ENCODE measurements at regions not wholly inside any gene's neighbourhood (a gene's known extent, or its start where the extent isn't known, plus 50 kb on each side); places are given as distances from the start of the nearest gene placed in this dataset.
A peak's percentile ranks its signal among the peaks of the same experiment; 100 is the strongest.

- Histone ChIP-seq H3K4me3 (ENCODE audit: low read depth, low read length) (no peak overlapping the region), H3K9me3 (ENCODE audit: control insufficient read depth, low read length) (no peaks in the 10 kb centered on the region), H3K79me2 (no peaks in the 10 kb centered on the region), H3K27ac (no peak overlapping the region), H2AFZ (no peak overlapping the region), H3K36me3 (ENCODE audit: control insufficient read depth, insufficient read depth, low read length) (no peaks in the 10 kb centered on the region), H3K4me1 (no peaks in the 10 kb centered on the region), H3K9ac (no peak overlapping the region), H3K27me3 (ENCODE audit: control insufficient read depth, insufficient read depth, low read length) (no peaks in the 10 kb centered on the region), H3K4me2 (ENCODE audit: low read length) (no peak overlapping the region)
- TF ChIP-seq CTCF (IDR thresholded peaks at IDR 0.05): no peak
Observed at GRCh38 chr3:188071636-188072035, 82.3 kb upstream of the LPP start.

GRCh38 chr3:188076176-188076575 lies 77.8 kb upstream of the LPP start:
- no peaks in the 10 kb centered on the region for H3K9me3 ChIP-seq (ENCODE audit: control insufficient read depth, low read length)
- H3K4me1 ChIP-seq: no peaks in the 10 kb centered on the region
- no peaks in the 10 kb centered on the region for H3K36me3 ChIP-seq (ENCODE audit: control insufficient read depth, insufficient read depth, low read length)
- no peaks in the 10 kb centered on the region for H3K79me2 ChIP-seq
- no peak overlapping the region for H3K9ac ChIP-seq
- no peak overlapping the region for H2AFZ ChIP-seq
- TF ChIP-seq CTCF (IDR thresholded peaks at IDR 0.05): no peak
- H3K27me3 ChIP-seq (ENCODE audit: control insufficient read depth, insufficient read depth, low read length): no peaks in the 10 kb centered on the region
- H3K4me2 ChIP-seq (ENCODE audit: low read length): no peak overlapping the region
- no peak overlapping the region for H3K4me3 ChIP-seq (ENCODE audit: low read depth, low read length)
- peak overlapping the region; percentile 20 for H3K27ac ChIP-seq

- Histone ChIP-seq H3K9me3 (ENCODE audit: control insufficient read depth, low read length) (no peaks in the 10 kb centered on the region), H3K4me3 (ENCODE audit: low read depth, low read length) (no peak overlapping the region), H3K36me3 (ENCODE audit: control insufficient read depth, insufficient read depth, low read length) (no peaks in the 10 kb centered on the region), H3K9ac (no peak overlapping the region), H3K4me2 (ENCODE audit: low read length) (no peak overlapping the region), H3K4me1 (no peaks in the 10 kb centered on the region), H2AFZ (no peak overlapping the region), H3K27me3 (ENCODE audit: control insufficient read depth, insufficient read depth, low read length) (no peaks in the 10 kb centered on the region), H3K79me2 (no peaks in the 10 kb centered on the region), H3K27ac (peak overlapping the region; percentile 55)
- no peak for TF ChIP-seq CTCF (IDR thresholded peaks at IDR 0.05)
Observed at GRCh38 chr3:188077160-188077799, 76.7 kb upstream of the LPP start.

GRCh38 chr3:188080091-188080490 lies 73.9 kb upstream of the LPP start:
- no peak for TF ChIP-seq CTCF (IDR thresholded peaks at IDR 0.05)
- Histone ChIP-seq H3K27ac (no peak overlapping the region), H3K9me3 (ENCODE audit: control insufficient read depth, low read length) (no peaks in the 10 kb centered on the region), H3K4me1 (no peaks in the 10 kb centered on the region), H3K79me2 (no peaks in the 10 kb centered on the region), H3K27me3 (ENCODE audit: control insufficient read depth, insufficient read depth, low read length) (no peaks in the 10 kb centered on the region), H3K36me3 (ENCODE audit: control insufficient read depth, insufficient read depth, low read length) (no peaks in the 10 kb centered on the region), H2AFZ (no peak overlapping the region), H3K4me3 (ENCODE audit: low read depth, low read length) (no peak overlapping the region), H3K4me2 (ENCODE audit: low read length) (no peak overlapping the region), H3K9ac (no peak overlapping the region)

- no peaks in the 10 kb centered on the region for H3K36me3 ChIP-seq (ENCODE audit: control insufficient read depth, insufficient read depth, low read length)
- H3K4me1 ChIP-seq: no peaks in the 10 kb centered on the region
- no peaks in the 10 kb centered on the region for H3K9me3 ChIP-seq (ENCODE audit: control insufficient read depth, low read length)
- H3K79me2 ChIP-seq: no peaks in the 10 kb centered on the region
- no peak overlapping the region for H3K9ac ChIP-seq
- H3K27ac ChIP-seq: peak overlapping the region; percentile 0
- H3K27me3 ChIP-seq (ENCODE audit: control insufficient read depth, insufficient read depth, low read length): no peaks in the 10 kb centered on the region
- no peak for TF ChIP-seq CTCF (IDR thresholded peaks at IDR 0.05)
- no peak overlapping the region for H3K4me2 ChIP-seq (ENCODE audit: low read length)
- no peak overlapping the region for H2AFZ ChIP-seq
- no peak overlapping the region for H3K4me3 ChIP-seq (ENCODE audit: low read depth, low read length)
Observed at GRCh38 chr3:188082031-188082430, 71.9 kb upstream of the LPP start.
